H4 (cell line): ENCODE measurements at regions not wholly inside any gene's neighbourhood (a gene's known extent, or its start where the extent isn't known, plus 50 kb on each side); places are given as distances from the start of the nearest gene placed in this dataset.

ENCODE experiments used
- DNase-seq: peaks from one replicate; pipeline ENCODE4 v3.0.0-alpha.2; 2015; ENCODE audit warnings: low spot score

GRCh38 chr2:111219285-111219684 is 98.6 kb downstream of the BCL2L11 start:
- no peak for DNase-seq

GRCh38 chr2:111219734-111220505 is 99.2 kb downstream of the BCL2L11 start:
- no peak for DNase-seq

GRCh38 chr2:111220962-111221361 is 100.2 kb downstream of the BCL2L11 start:
- DNase-seq: no peak

GRCh38 chr2:111221701-111222100 is 101.0 kb downstream of the BCL2L11 start:
- DNase-seq: no peak

GRCh38 chr2:111222204-111222866 is 101.6 kb downstream of the BCL2L11 start:
- no peak for DNase-seq

GRCh38 chr2:111225856-111226255 is 105.1 kb downstream of the BCL2L11 start:
- DNase-seq: no peak

GRCh38 chr2:111226876-111227700 is 106.4 kb downstream of the BCL2L11 start:
- DNase-seq: no peak

GRCh38 chr2:111227716-111228141 is 107.0 kb downstream of the BCL2L11 start:
- peak; percentile 77 for DNase-seq

GRCh38 chr2:111231532-111232252 is 111.0 kb downstream of the BCL2L11 start:
- DNase-seq: no peak

GRCh38 chr2:111235192-111236015 is 114.7 kb downstream of the BCL2L11 start:
- DNase-seq: no peak

- DNase-seq: no peak
These were observed 115.3 kb downstream of the BCL2L11 start for GRCh38 chr2:111236025-111236424.

GRCh38 chr2:111238296-111238695 is 117.6 kb downstream of the BCL2L11 start:
- no peak for DNase-seq

- DNase-seq: no peak
These were observed 118.4 kb downstream of the BCL2L11 start for GRCh38 chr2:111239107-111239506.

- no peak for DNase-seq
These were observed 119.0 kb downstream of the BCL2L11 start for GRCh38 chr2:111239581-111240249.

- DNase-seq: no peak
These were observed 122.6 kb downstream of the BCL2L11 start for GRCh38 chr2:111243295-111243694.

- DNase-seq: no peak
These were observed 124.2 kb downstream of the BCL2L11 start for GRCh38 chr2:111244864-111245263.

- no peak for DNase-seq
These were observed 125.9 kb downstream of the BCL2L11 start for GRCh38 chr2:111246620-111247061.

- DNase-seq: no peak
These were observed 126.8 kb downstream of the BCL2L11 start for GRCh38 chr2:111247491-111247890.

- DNase-seq: no peak
These were observed 129.1 kb downstream of the BCL2L11 start for GRCh38 chr2:111249806-111250205.

GRCh38 chr2:111250448-111251030 is 129.8 kb downstream of the BCL2L11 start:
- no peak for DNase-seq
